H9 (cell line): ENCODE measurements at regions not wholly inside any gene's neighbourhood (a gene's known extent, or its start where the extent isn't known, plus 50 kb on each side); places are given as distances from the start of the nearest gene placed in this dataset.

Experiments used
- DNase-seq: peaks from one replicate; pipeline ENCODE4 v3.0.0-alpha.2; 2017
- H2AFZ ChIP-seq: one replicate; pipeline ENCODE4 v1.6.1; 2013; ENCODE audit warnings: mild to moderate bottlenecking, low read length, control low read depth, moderate library complexity
- H2AK5ac ChIP-seq: 2 replicates; pipeline ENCODE4 v1.6.1; 2013; ENCODE audit warnings: low read length, control low read depth, mixed read lengths; ENCODE audit not compliant: insufficient read length
- H2BK120ac ChIP-seq: one replicate; pipeline ENCODE4 v1.6.1; 2013; ENCODE audit warnings: low read depth, mild to moderate bottlenecking, low read length, control low read depth, inconsistent platforms; ENCODE audit not compliant: poor library complexity, severe bottlenecking
- H2BK12ac ChIP-seq: 2 replicates; pipeline ENCODE4 v1.6.1; 2013; ENCODE audit warnings: low read length, control low read depth, mixed read lengths, low read depth; ENCODE audit not compliant: insufficient read length
- H2BK15ac ChIP-seq: 2 replicates; pipeline ENCODE4 v1.6.1; 2013; ENCODE audit warnings: low read depth, low read length, control low read depth
- H2BK20ac ChIP-seq: one replicate; pipeline ENCODE4 v1.6.1; 2013; ENCODE audit warnings: low read depth, mild to moderate bottlenecking, low read length, control low read depth, inconsistent platforms; ENCODE audit not compliant: poor library complexity, severe bottlenecking
- H2BK5ac ChIP-seq: 2 replicates; pipeline ENCODE4 v1.6.1; 2013; ENCODE audit warnings: low read length, control low read depth, mixed read lengths; ENCODE audit not compliant: insufficient read length
- H3K14ac ChIP-seq: 2 replicates; pipeline ENCODE4 v1.6.1; 2013; ENCODE audit warnings: low read length, control low read depth; ENCODE audit not compliant: insufficient read depth
- H3K18ac ChIP-seq: 2 replicates; pipeline ENCODE4 v1.6.1; 2013; ENCODE audit warnings: low read depth, mild to moderate bottlenecking, mixed read lengths, low read length, control low read depth; ENCODE audit not compliant: insufficient read length
- H3K23ac ChIP-seq: 2 replicates; pipeline ENCODE4 v1.6.1; 2013; ENCODE audit warnings: low read length, control low read depth, mixed read lengths, low read depth; ENCODE audit not compliant: insufficient read length
- H3K23me2 ChIP-seq: 2 replicates; pipeline ENCODE4 v1.6.1; 2013; ENCODE audit warnings: low read depth, mild to moderate bottlenecking, mixed read lengths, low read length, control low read depth; ENCODE audit not compliant: insufficient read length, poor library complexity, severe bottlenecking
- H3K27ac ChIP-seq: 2 replicates; pipeline ENCODE4 v1.5.1; 2013; ENCODE audit warnings: low read length, control low read depth, mixed read lengths, low read depth; ENCODE audit not compliant: insufficient read length
- H3K27me3 ChIP-seq: 2 replicates; pipeline ENCODE4 v1.6.1; 2013; ENCODE audit warnings: low read length, control low read depth, inconsistent platforms; ENCODE audit not compliant: insufficient read depth
- H3K4ac ChIP-seq: 2 replicates; pipeline ENCODE4 v1.6.1; 2013; ENCODE audit warnings: low read depth, mild to moderate bottlenecking, control low read depth, inconsistent platforms, low read length, moderate library complexity
- H3K4me1 ChIP-seq: 2 replicates; pipeline ENCODE4 v1.6.1; 2013; ENCODE audit warnings: low read length, control low read depth, inconsistent platforms; ENCODE audit not compliant: insufficient read depth
- H3K4me2 ChIP-seq: 2 replicates; pipeline ENCODE4 v1.6.1; 2013; ENCODE audit warnings: low read length, control low read depth, mixed read lengths; ENCODE audit not compliant: insufficient read length, insufficient read depth
- H3K56ac ChIP-seq: 2 replicates; pipeline ENCODE4 v1.6.1; 2013; ENCODE audit warnings: low read depth, mild to moderate bottlenecking, mixed read lengths, low read length, control low read depth; ENCODE audit not compliant: insufficient read length
- H3K79me1 ChIP-seq: 2 replicates; pipeline ENCODE4 v1.6.1; 2013; ENCODE audit warnings: low read depth, mild to moderate bottlenecking, moderate library complexity, low read length, control low read depth, inconsistent platforms; ENCODE audit not compliant: insufficient read depth, poor library complexity, severe bottlenecking
- H3K79me2 ChIP-seq: 2 replicates; pipeline ENCODE4 v1.6.1; 2013; ENCODE audit warnings: low read length, control low read depth, inconsistent platforms; ENCODE audit not compliant: insufficient read depth
- H3K9ac ChIP-seq: 2 replicates; pipeline ENCODE4 v1.6.1; 2013; ENCODE audit warnings: low read length, control low read depth, mixed read lengths; ENCODE audit not compliant: insufficient read length; ENCODE audit errors: extremely low read depth
- H3K9me3 ChIP-seq: one replicate; pipeline ENCODE4 v1.6.1; 2013; ENCODE audit warnings: low read depth, low read length, inconsistent platforms; ENCODE audit not compliant: control insufficient read depth
- H3T11ph ChIP-seq: one replicate; pipeline ENCODE4 v1.6.1; 2013; ENCODE audit warnings: mild to moderate bottlenecking, low read length, control low read depth, inconsistent platforms
- H4K20me1 ChIP-seq: one replicate; pipeline ENCODE4 v1.6.1; 2013; ENCODE audit not compliant: control insufficient read depth, insufficient read length, insufficient read depth
- H4K5ac ChIP-seq: 2 replicates; pipeline ENCODE4 v1.6.1; 2013; ENCODE audit warnings: low read depth, mild to moderate bottlenecking, mixed read lengths, low read length, control low read depth; ENCODE audit not compliant: insufficient read length
- H4K8ac ChIP-seq: replicated peaks from 2 replicates; pipeline ENCODE4 v1.6.1; 2013; ENCODE audit warnings: low read length, control low read depth, mixed read lengths, low read depth; ENCODE audit not compliant: insufficient read length
- H4K91ac ChIP-seq: 2 replicates; pipeline ENCODE4 v1.6.1; 2013; ENCODE audit warnings: low read depth, mild to moderate bottlenecking, moderate library complexity, mixed read lengths, low read length, control low read depth; ENCODE audit not compliant: insufficient read length
- H3K27ac Mint-ChIP-seq, 3 experiments: 2 replicates in 2 of 3; 3 replicates in 1 of 3; pipeline ENCODE4 v1.8.0; 2020 to 2021; ENCODE audit warnings: mixed read lengths in 3 of 3, mild to moderate bottlenecking in 1 of 3, moderate library complexity in 1 of 3
- H3K27me3 Mint-ChIP-seq: 2 replicates; pipeline ENCODE4 v1.8.0; 2021; ENCODE audit warnings: low read depth, mild to moderate bottlenecking, moderate library complexity, mixed read lengths
- H3K36me3 Mint-ChIP-seq, 3 experiments: 2 replicates in 2 of 3; 3 replicates in 1 of 3; pipeline ENCODE4 v1.8.0; 2020 to 2021; ENCODE audit warnings: low read depth in 3 of 3, mixed read lengths in 3 of 3; ENCODE audit not compliant: insufficient read depth in 1 of 3
- H3K4me1 Mint-ChIP-seq, 2 experiments: 2 replicates each; pipeline ENCODE4 v1.8.0; 2020; ENCODE audit warnings: mixed read lengths in 2 of 2
- H3K4me3 Mint-ChIP-seq, 2 experiments: 2 replicates in 1 of 2; 3 replicates in 1 of 2; pipeline ENCODE4 v1.8.0; 2020 to 2021; ENCODE audit warnings: mild to moderate bottlenecking in 2 of 2, mixed read lengths in 2 of 2, moderate library complexity in 1 of 2
- H3K9me3 Mint-ChIP-seq, 2 experiments: 2 replicates in 1 of 2; 3 replicates in 1 of 2; pipeline ENCODE4 v1.8.0; 2020; ENCODE audit warnings: mild to moderate bottlenecking in 2 of 2, mixed read lengths in 2 of 2, moderate library complexity in 1 of 2
- CTCF ChIP-seq: fragments of 200-600 bp; sonication (generic); conservative IDR thresholded peaks from 3 replicates; pipeline ENCODE4 v1.8.0; 2021; ENCODE audit warnings: antibody characterized with exemption, mild to moderate bottlenecking
- WGBS: extraction: QIAGEN DNeasy Blood & Tissue Kit; methylation state at CpG from one replicate; pipeline ENCODE4 v1.1.7; 2013; ENCODE audit warnings: missing lambda C conversion rate, low lambda C conversion rate, mixed read lengths; ENCODE audit not compliant: insufficient read length; ENCODE audit errors: extremely low coverage; 5-methylcytosine and 5-hydroxymethylcytosine counted together

- Histone ChIP-seq H2BK5ac (no peak overlapping the region), H3K23me2 (no peaks in the 10 kb centered on the region), H3K9me3 (no peaks in the 10 kb centered on the region), H2BK120ac (no peak overlapping the region), H3K4me2 (no peak overlapping the region), H3K23ac (no peak overlapping the region), H3K27me3 (no peaks in the 10 kb centered on the region), H3K4me1 (no peaks in the 10 kb centered on the region), H4K5ac (no peak overlapping the region), H2BK20ac (no peak overlapping the region), H3K18ac (no peak overlapping the region), H4K91ac (no peak overlapping the region), H3K56ac (no peak overlapping the region), H3K4ac (no peak overlapping the region), H3K14ac (no peak overlapping the region), H2BK12ac (no peak overlapping the region), H3K9ac (no peak overlapping the region), H2AK5ac (no peak overlapping the region), H3K79me2 (no peaks in the 10 kb centered on the region), H4K20me1 (no peaks in the 10 kb centered on the region), H3T11ph (no peak overlapping the region), H4K8ac (no peak overlapping the region), H3K27ac (no peak overlapping the region), H2AFZ (no peak overlapping the region), H2BK15ac (no peak overlapping the region), H3K79me1 (no peaks in the 10 kb centered on the region)
- H3K4me3 Mint-ChIP-seq: no peak overlapping the region
- no peak overlapping the region for H3K27ac Mint-ChIP-seq
- DNase-seq: no peak
- no peak for TF ChIP-seq CTCF
- no CpG with 5 or more reads among the region's 2 CpGs for WGBS
- peaks cover 0 to 3% of the 10 kb centered on the region in 2 experiments; a peak in 2 of 5 replicates for H3K9me3 Mint-ChIP-seq
- H3K36me3 Mint-ChIP-seq: no peaks in the 10 kb centered on the region
- no peaks in the 10 kb centered on the region for H3K27me3 Mint-ChIP-seq
- H3K4me1 Mint-ChIP-seq: no peaks in the 10 kb centered on the region
Observed at GRCh38 chr2:228417526-228417925, 236.0 kb upstream of the SPHKAP start.
